CD14-positive monocyte (primary cell): ENCODE measurements at regions not wholly inside any gene's neighbourhood (a gene's known extent, or its start where the extent isn't known, plus 50 kb on each side); places are given as distances from the start of the nearest gene placed in this dataset.

Source experiments
- DNase-seq, 3 donors: peaks; one replicate each; pipeline ENCODE4 v3.0.0-alpha.2; 2011 to 2022
- H2AFZ ChIP-seq: 2 replicates; pipeline ENCODE4 v1.6.0; 2012; ENCODE audit warnings: mild to moderate bottlenecking, low read depth, low read length, inconsistent platforms; ENCODE audit not compliant: insufficient read depth, poor library complexity, severe bottlenecking
- H3K27ac ChIP-seq, 2 donors: 1 replicate in 1 of 2; 2 replicates in 1 of 2; pipeline ENCODE4 v1.5.1; 2012 to 2013; ENCODE audit warnings: low read length in 2 of 2, control low read depth in 1 of 2, inconsistent platforms in 1 of 2, low read depth in 1 of 2, mild to moderate bottlenecking in 1 of 2
- H3K27me3 ChIP-seq, 2 donors: one replicate each; pipeline versions ENCODE4 v1.6.0 to v1.6.1; 2011 to 2013; ENCODE audit warnings: low read length in 2 of 2; ENCODE audit not compliant: control insufficient read depth in 2 of 2, insufficient read depth in 2 of 2
- H3K36me3 ChIP-seq, 2 donors: replicated peaks in 1 of 2; 1 replicate in 1 of 2; 2 replicates in 1 of 2; pipeline versions ENCODE4 v1.5.1 to v1.6.1; 2012 to 2013; ENCODE audit warnings: low read length in 2 of 2, control low read depth in 1 of 2, inconsistent platforms in 1 of 2, mild to moderate bottlenecking in 1 of 2; ENCODE audit not compliant: insufficient read depth in 2 of 2, control insufficient read depth in 1 of 2
- H3K4me1 ChIP-seq, 2 donors: 1 replicate in 1 of 2; 2 replicates in 1 of 2; pipeline versions ENCODE4 v1.5.1 to v1.6.1; 2012 to 2013; ENCODE audit warnings: low read length in 2 of 2, control low read depth in 1 of 2, inconsistent platforms in 1 of 2, mild to moderate bottlenecking in 1 of 2, moderate library complexity in 1 of 2; ENCODE audit not compliant: insufficient read depth in 2 of 2, control insufficient read depth in 1 of 2
- H3K4me2 ChIP-seq: replicated peaks from 2 replicates; pipeline ENCODE3; 2012; ENCODE audit warnings: low read length, moderate library complexity, mild to moderate bottlenecking; ENCODE audit not compliant: poor library complexity, severe bottlenecking; ENCODE audit errors: extremely low read depth
- H3K4me3 ChIP-seq, 3 experiments: fragments of 200-600 bp in 1 of 3; sonication (generic) in 1 of 3; replicated peaks in 1 of 3; 1 replicate in 2 of 3; 2 replicates in 1 of 3; pipeline ENCODE4 v1.5.1; 2011 to 2013; ENCODE audit warnings: low read length in 3 of 3, mild to moderate bottlenecking in 3 of 3, control low read depth in 2 of 3, low read depth in 2 of 3, inconsistent platforms in 1 of 3, moderate library complexity in 1 of 3
- H3K79me2 ChIP-seq: 2 replicates; pipeline ENCODE4 v1.6.0; 2012; ENCODE audit warnings: mild to moderate bottlenecking, control low read depth, inconsistent platforms, low read length, moderate library complexity; ENCODE audit not compliant: insufficient read depth
- H3K9ac ChIP-seq: 2 replicates; pipeline ENCODE4 v1.6.0; 2017; ENCODE audit warnings: low read length, mild to moderate bottlenecking; ENCODE audit not compliant: insufficient read depth, poor library complexity, severe bottlenecking
- H3K9me3 ChIP-seq, 2 donors: replicated peaks in 1 of 2; 1 replicate in 1 of 2; 2 replicates in 1 of 2; pipeline versions ENCODE4 v1.5.1 to v1.6.1; 2012 to 2013; ENCODE audit warnings: low read length in 2 of 2, control low read depth in 1 of 2; ENCODE audit not compliant: control insufficient read depth in 1 of 2, insufficient read depth in 1 of 2
- H4K20me1 ChIP-seq: 2 replicates; pipeline ENCODE4 v1.6.0; 2012; ENCODE audit warnings: mild to moderate bottlenecking, low read length, control low read depth, moderate library complexity; ENCODE audit not compliant: insufficient read depth
- H3K27ac Mint-ChIP-seq, 7 donors: one replicate each; pipeline ENCODE4 v1.8.0; 2020; ENCODE audit warnings: mild to moderate bottlenecking in 7 of 7, mixed read lengths in 7 of 7, moderate library complexity in 6 of 7, inconsistent platforms in 2 of 7
- H3K27me3 Mint-ChIP-seq, 3 donors: one replicate each; pipeline ENCODE4 v1.8.0; 2021 to 2022; ENCODE audit warnings: low read depth in 3 of 3, mild to moderate bottlenecking in 3 of 3, mixed read lengths in 3 of 3, moderate library complexity in 3 of 3, inconsistent platforms in 1 of 3
- H3K36me3 Mint-ChIP-seq, 2 donors: one replicate each; pipeline ENCODE4 v1.8.0; 2020; ENCODE audit warnings: mixed read lengths in 2 of 2, inconsistent platforms in 1 of 2, mild to moderate bottlenecking in 1 of 2
- H3K4me1 Mint-ChIP-seq: one replicate; pipeline ENCODE4 v1.8.0; 2020; ENCODE audit warnings: mild to moderate bottlenecking, mixed read lengths
- H3K4me3 Mint-ChIP-seq, 2 donors: one replicate each; pipeline ENCODE4 v1.8.0; 2020; ENCODE audit warnings: mild to moderate bottlenecking in 2 of 2, mixed read lengths in 2 of 2, moderate library complexity in 1 of 2
- H3K9me3 Mint-ChIP-seq, 7 donors: one replicate each; pipeline ENCODE4 v1.8.0; 2020 to 2022; ENCODE audit warnings: mixed read lengths in 7 of 7, mild to moderate bottlenecking in 6 of 7, moderate library complexity in 6 of 7, inconsistent platforms in 2 of 7
- WGBS: methylation state at CpG from one replicate; pipeline ENCODE4 v1.1.5; 2013; ENCODE audit warnings: missing lambda C conversion rate; ENCODE audit not compliant: insufficient coverage; 5-methylcytosine and 5-hydroxymethylcytosine counted together
- intact Hi-C, 2 donors: fragments of 100-400 bp; cut with micrococcal nuclease; formaldehyde crosslinking; loops; one replicate each; pipeline versions ENCODE4 v1.15.0 to v1.15.1; 2023
- TF ChIP-seq, protein P1 (sequence below): fragments of 200-600 bp; IDR thresholded peaks from one replicate; pipeline ENCODE4 v1.8.0; 2022; ENCODE audit warnings: antibody characterized with exemption, mild to moderate bottlenecking

DNA sequence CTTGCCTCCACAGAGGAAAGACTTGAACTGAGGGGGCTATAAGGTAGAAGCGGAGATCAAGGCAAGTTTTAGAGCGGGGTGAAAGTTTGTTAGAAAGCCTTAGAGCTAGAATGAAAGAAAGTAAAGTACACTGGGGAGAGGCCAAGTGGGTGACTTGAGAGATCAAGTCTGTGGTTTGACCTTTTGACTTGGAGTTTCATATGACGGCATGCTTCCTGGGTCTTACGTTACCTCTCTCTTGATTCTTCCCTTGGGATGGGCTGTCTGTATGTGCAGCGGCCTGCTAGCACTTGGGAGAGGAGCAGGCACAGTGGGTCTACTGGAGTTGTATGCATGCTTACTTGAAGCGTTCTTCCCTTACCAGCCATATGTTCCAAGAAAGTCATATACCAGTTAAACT is 1768.5 kb downstream of the PCDH9 start:
- Histone ChIP-seq H3K9me3 (peaks cover 0 to 5% of the 10 kb centered on the region in 2 donors), H3K27me3 (no peaks in the 10 kb centered on the region), H3K79me2 (no peaks in the 10 kb centered on the region), H3K36me3 (no peaks in the 10 kb centered on the region), H3K9ac (no peak overlapping the region), H3K4me3 (no peak overlapping the region), H4K20me1 (no peaks in the 10 kb centered on the region), H2AFZ (no peak overlapping the region), H3K27ac (no peak overlapping the region), H3K4me2 (no peak overlapping the region), H3K4me1 (no peaks in the 10 kb centered on the region)
- no peak for DNase-seq
- no peaks in the 10 kb centered on the region for H3K36me3 Mint-ChIP-seq
- peaks cover 0 to 15% (median 6%) of the 10 kb centered on the region in 7 donors for H3K9me3 Mint-ChIP-seq
- H3K4me3 Mint-ChIP-seq = no peak overlapping the region
- no peaks in the 10 kb centered on the region for H3K4me1 Mint-ChIP-seq
- intact Hi-C loops = no loop called here
- WGBS = 89% methylated on average over 5 of the region's 6 CpGs
- H3K27ac Mint-ChIP-seq = no peak overlapping the region
- TF ChIP-seq, protein P1, sequence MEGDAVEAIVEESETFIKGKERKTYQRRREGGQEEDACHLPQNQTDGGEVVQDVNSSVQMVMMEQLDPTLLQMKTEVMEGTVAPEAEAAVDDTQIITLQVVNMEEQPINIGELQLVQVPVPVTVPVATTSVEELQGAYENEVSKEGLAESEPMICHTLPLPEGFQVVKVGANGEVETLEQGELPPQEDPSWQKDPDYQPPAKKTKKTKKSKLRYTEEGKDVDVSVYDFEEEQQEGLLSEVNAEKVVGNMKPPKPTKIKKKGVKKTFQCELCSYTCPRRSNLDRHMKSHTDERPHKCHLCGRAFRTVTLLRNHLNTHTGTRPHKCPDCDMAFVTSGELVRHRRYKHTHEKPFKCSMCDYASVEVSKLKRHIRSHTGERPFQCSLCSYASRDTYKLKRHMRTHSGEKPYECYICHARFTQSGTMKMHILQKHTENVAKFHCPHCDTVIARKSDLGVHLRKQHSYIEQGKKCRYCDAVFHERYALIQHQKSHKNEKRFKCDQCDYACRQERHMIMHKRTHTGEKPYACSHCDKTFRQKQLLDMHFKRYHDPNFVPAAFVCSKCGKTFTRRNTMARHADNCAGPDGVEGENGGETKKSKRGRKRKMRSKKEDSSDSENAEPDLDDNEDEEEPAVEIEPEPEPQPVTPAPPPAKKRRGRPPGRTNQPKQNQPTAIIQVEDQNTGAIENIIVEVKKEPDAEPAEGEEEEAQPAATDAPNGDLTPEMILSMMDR = no peak
- H3K27me3 Mint-ChIP-seq = peaks cover 0 to 3% (median 3%) of the 10 kb centered on the region in 3 donors

DNA sequence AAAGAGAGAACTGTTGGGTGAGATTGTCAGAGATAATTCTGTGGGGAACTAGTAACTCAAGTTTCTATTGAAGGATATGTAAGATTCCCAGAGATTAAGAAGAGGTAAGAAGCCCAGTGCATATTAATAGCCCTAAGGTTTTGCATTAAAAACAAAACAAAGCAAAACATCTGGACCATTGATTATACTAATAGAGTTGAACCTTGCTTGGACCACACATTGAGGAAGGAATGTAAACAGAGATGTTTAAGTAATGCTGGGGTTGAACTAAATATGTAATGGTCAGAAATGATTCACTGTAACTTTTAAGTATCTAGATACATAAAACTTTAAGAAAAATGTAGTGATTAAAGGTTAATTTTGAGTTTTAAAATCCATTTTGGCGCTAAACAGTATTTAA is 1770.0 kb downstream of the PCDH9 start:
- H3K9ac ChIP-seq = no peak overlapping the region
- Mint-ChIP-seq H3K27me3 (peaks cover 0 to 3% (median 3%) of the 10 kb centered on the region in 3 donors), H3K4me1 (no peaks in the 10 kb centered on the region), H3K4me3 (no peak overlapping the region), H3K27ac (no peak overlapping the region), H3K9me3 (peaks cover 0 to 9% (median 5%) of the 10 kb centered on the region in 7 donors), H3K36me3 (no peaks in the 10 kb centered on the region)
- TF ChIP-seq, protein P1 = no peak
- DNase-seq = no peak
- no peak overlapping the region for H3K4me2 ChIP-seq
- no peaks in the 10 kb centered on the region for H3K27me3 ChIP-seq
- no peaks in the 10 kb centered on the region for H3K36me3 ChIP-seq
- no peaks in the 10 kb centered on the region for H3K4me1 ChIP-seq
- no peak overlapping the region for H3K4me3 ChIP-seq
- peaks cover 0 to 5% of the 10 kb centered on the region in 2 donors for H3K9me3 ChIP-seq
- intact Hi-C loops = no loop called here
- no peak overlapping the region for H2AFZ ChIP-seq
- WGBS = no CpG with 5 or more reads among the region's 1 CpG
- H3K79me2 ChIP-seq = no peaks in the 10 kb centered on the region
- no peaks in the 10 kb centered on the region for H4K20me1 ChIP-seq
- no peak overlapping the region for H3K27ac ChIP-seq
